ENCODE measurements at regions not wholly inside any gene's neighbourhood (a gene's known extent, or its start where the extent isn't known, plus 50 kb on each side); places are given as distances from the start of the nearest gene placed in this dataset.

DNA sequence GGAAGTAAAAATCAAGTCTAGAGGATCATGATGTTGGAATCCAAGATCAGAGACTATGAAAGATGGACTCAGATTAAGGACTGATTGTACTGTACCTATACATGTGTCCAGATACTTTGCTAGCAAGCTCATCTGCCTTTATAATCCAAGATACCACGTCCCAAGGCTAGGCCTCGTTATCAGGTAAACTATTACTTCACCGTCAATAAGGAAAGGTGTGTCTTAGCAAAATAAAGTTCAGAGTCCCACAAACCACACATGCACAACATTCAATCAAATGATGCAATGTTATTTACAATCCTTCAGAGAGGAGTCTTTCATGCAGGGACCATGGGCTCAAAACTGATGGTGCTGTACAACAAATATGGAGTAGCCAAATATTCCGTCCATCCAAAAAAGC lies 1092.9 kb downstream of the IGSF11 start:
- Histone ChIP-seq H3K9ac (ENCODE audit: extremely low read depth, low read length, poor library complexity, severe bottlenecking) (no peak overlapping the region), H3K4me3 (ENCODE audit: low read length) (no peak overlapping the region), H3K27ac (ENCODE audit: low read depth, low read length) (no peak overlapping the region), H3K4me1 (ENCODE audit: control insufficient read depth, insufficient read depth, low read length) (no peaks in the 10 kb centered on the region), H3K9me3 (ENCODE audit: control insufficient read depth, low read length) (no peaks in the 10 kb centered on the region), H3K27me3 (ENCODE audit: control insufficient read depth, insufficient read depth, low read length, poor library complexity, severe bottlenecking) (no peaks in the 10 kb centered on the region), H3K36me3 (ENCODE audit: control insufficient read depth, insufficient read depth, low read length) (no peaks in the 10 kb centered on the region)
- DNase-seq = no peak
- 84 to 90% methylated on average over 4 of the region's 4 CpGs for WGBS, 2 experiments (ENCODE audit: insufficient coverage in 1 of 2, insufficient read length in 1 of 2)
- Mint-ChIP-seq H3K4me1 (peaks cover 16% of the 10 kb centered on the region), H3K27me3 (ENCODE audit: insufficient read depth) (no peaks in the 10 kb centered on the region), H3K4me3 (no peak overlapping the region), H3K36me3 (ENCODE audit: low read depth) (no peaks in the 10 kb centered on the region), H3K27ac (no peak overlapping the region), H3K9me3 (no peaks in the 10 kb centered on the region)
- TF ChIP-seq, protein P1, sequence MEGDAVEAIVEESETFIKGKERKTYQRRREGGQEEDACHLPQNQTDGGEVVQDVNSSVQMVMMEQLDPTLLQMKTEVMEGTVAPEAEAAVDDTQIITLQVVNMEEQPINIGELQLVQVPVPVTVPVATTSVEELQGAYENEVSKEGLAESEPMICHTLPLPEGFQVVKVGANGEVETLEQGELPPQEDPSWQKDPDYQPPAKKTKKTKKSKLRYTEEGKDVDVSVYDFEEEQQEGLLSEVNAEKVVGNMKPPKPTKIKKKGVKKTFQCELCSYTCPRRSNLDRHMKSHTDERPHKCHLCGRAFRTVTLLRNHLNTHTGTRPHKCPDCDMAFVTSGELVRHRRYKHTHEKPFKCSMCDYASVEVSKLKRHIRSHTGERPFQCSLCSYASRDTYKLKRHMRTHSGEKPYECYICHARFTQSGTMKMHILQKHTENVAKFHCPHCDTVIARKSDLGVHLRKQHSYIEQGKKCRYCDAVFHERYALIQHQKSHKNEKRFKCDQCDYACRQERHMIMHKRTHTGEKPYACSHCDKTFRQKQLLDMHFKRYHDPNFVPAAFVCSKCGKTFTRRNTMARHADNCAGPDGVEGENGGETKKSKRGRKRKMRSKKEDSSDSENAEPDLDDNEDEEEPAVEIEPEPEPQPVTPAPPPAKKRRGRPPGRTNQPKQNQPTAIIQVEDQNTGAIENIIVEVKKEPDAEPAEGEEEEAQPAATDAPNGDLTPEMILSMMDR (conservative IDR thresholded peaks at IDR 0.05) = no peak

DNA sequence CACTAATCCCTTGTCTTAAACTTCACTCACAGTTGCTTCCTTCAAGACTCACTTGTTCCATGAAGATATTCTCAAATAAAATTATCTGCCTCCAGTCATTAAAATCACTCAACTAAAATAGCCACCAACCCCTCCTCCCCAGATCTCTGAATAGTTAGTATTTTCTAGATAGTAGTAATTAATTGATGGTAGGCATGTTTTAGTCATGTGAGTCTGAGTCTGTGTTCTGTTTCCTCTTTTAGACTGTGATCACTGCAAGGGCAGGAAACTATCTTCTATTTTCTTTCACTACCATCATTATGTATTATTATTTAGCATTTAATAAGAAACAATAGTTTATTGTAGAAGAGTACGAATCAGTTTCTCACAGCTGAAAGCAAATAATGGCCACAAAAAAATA lies 1080.5 kb downstream of the IGSF11 start:
- Mint-ChIP-seq H3K4me3 (no peak overlapping the region), H3K27ac (no peak overlapping the region), H3K9me3 (no peaks in the 10 kb centered on the region), H3K27me3 (ENCODE audit: insufficient read depth) (peaks cover 3% of the 10 kb centered on the region), H3K36me3 (ENCODE audit: low read depth) (no peaks in the 10 kb centered on the region), H3K4me1 (peaks cover 11% of the 10 kb centered on the region)
- Histone ChIP-seq H3K9me3 (ENCODE audit: control insufficient read depth, low read length) (no peaks in the 10 kb centered on the region), H3K4me1 (ENCODE audit: control insufficient read depth, insufficient read depth, low read length) (peaks cover 7% of the 10 kb centered on the region), H3K27me3 (ENCODE audit: control insufficient read depth, insufficient read depth, low read length, poor library complexity, severe bottlenecking) (no peaks in the 10 kb centered on the region), H3K36me3 (ENCODE audit: control insufficient read depth, insufficient read depth, low read length) (no peaks in the 10 kb centered on the region), H3K9ac (ENCODE audit: extremely low read depth, low read length, poor library complexity, severe bottlenecking) (no peak overlapping the region), H3K4me3 (ENCODE audit: low read length) (no peak overlapping the region), H3K27ac (ENCODE audit: low read depth, low read length) (no peak overlapping the region)
- DNase-seq = no peak
- no CpG with 5 or more reads among the region's 1 CpG for WGBS, 2 experiments (ENCODE audit: insufficient coverage in 1 of 2, insufficient read length in 1 of 2)
- TF ChIP-seq, protein P1 (conservative IDR thresholded peaks at IDR 0.05) = no peak

DNA sequence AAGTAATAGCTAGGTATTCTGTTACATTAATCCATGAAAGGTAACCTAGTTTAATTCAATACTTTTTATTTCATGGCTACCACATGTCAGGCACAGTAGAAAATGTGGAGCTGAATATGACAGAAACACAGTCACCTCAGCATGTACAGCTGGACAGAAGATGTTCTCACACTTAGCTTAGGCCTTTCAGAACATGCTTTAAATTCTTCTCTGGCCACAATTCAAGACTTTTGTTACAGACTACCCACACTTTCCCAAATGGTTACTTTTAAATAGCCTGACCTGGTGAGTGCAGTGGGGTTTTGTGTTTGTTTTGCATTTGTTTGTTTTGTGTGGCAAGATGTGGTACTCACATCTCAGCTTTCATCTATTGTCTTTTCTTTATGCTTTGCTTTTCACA lies 1079.5 kb downstream of the IGSF11 start:
- Histone ChIP-seq H3K36me3 (ENCODE audit: control insufficient read depth, insufficient read depth, low read length) (no peaks in the 10 kb centered on the region), H3K4me1 (ENCODE audit: control insufficient read depth, insufficient read depth, low read length) (peaks cover 7% of the 10 kb centered on the region), H3K4me3 (ENCODE audit: low read length) (no peak overlapping the region), H3K9me3 (ENCODE audit: control insufficient read depth, low read length) (no peaks in the 10 kb centered on the region), H3K9ac (ENCODE audit: extremely low read depth, low read length, poor library complexity, severe bottlenecking) (no peak overlapping the region), H3K27ac (ENCODE audit: low read depth, low read length) (no peak overlapping the region), H3K27me3 (ENCODE audit: control insufficient read depth, insufficient read depth, low read length, poor library complexity, severe bottlenecking) (no peaks in the 10 kb centered on the region)
- H3K9me3 Mint-ChIP-seq = peaks cover 2% of the 10 kb centered on the region
- no peaks in the 10 kb centered on the region for H3K36me3 Mint-ChIP-seq (ENCODE audit: low read depth)
- TF ChIP-seq, protein P1 (conservative IDR thresholded peaks at IDR 0.05) = no peak
- H3K27ac Mint-ChIP-seq = no peak overlapping the region
- H3K4me3 Mint-ChIP-seq = no peak overlapping the region
- peaks cover 11% of the 10 kb centered on the region for H3K4me1 Mint-ChIP-seq
- peaks cover 4% of the 10 kb centered on the region for H3K27me3 Mint-ChIP-seq (ENCODE audit: insufficient read depth)
- DNase-seq = no peak

All from endodermal cell (in vitro differentiated cells).